Tibial artery (tissue), 4 donors: ENCODE measurements at regions not wholly inside any gene's neighbourhood (a gene's known extent, or its start where the extent isn't known, plus 50 kb on each side); places are given as distances from the start of the nearest gene placed in this dataset.

Experiments
- DNase-seq, 2 donors: peaks; one replicate each; pipeline ENCODE4 v3.0.0-alpha.2; 2019
- H3K27ac ChIP-seq, 2 donors: fragments of 200-600 bp; sonication (generic) in 1 of 2; 1 replicate in 1 of 2; 2 replicates in 1 of 2; pipeline ENCODE4 v1.5.1; 2018 to 2019; ENCODE audit warnings: mild to moderate bottlenecking in 1 of 2
- H3K27me3 ChIP-seq, 2 donors: fragments of 200-600 bp; sonication (generic) in 1 of 2; one replicate each; pipeline versions ENCODE4 v1.5.1 to v1.6.0; 2016 to 2019
- H3K36me3 ChIP-seq, 3 donors: fragments of 200-600 bp; sonication (generic) in 2 of 3; one replicate each; pipeline ENCODE4 v1.5.1; 2016 to 2019; ENCODE audit warnings: mild to moderate bottlenecking in 2 of 3
- H3K4me1 ChIP-seq, 4 donors: fragments of 200-600 bp; sonication (generic) in 2 of 4; 1 replicate in 3 of 4; 2 replicates in 1 of 4; pipeline ENCODE4 v1.5.1; 2016 to 2019
- H3K4me3 ChIP-seq, 2 donors: fragments of 200-600 bp; sonication (generic) in 1 of 2; 1 replicate in 1 of 2; 2 replicates in 1 of 2; pipeline ENCODE4 v1.5.1; 2018 to 2019; ENCODE audit warnings: mild to moderate bottlenecking in 2 of 2
- H3K9me3 ChIP-seq, 3 donors: fragments of 200-600 bp; sonication (generic) in 1 of 3; one replicate each; pipeline ENCODE4 v1.5.1; 2016 to 2019
- intact Hi-C: fragments of 100-400 bp; cut with DNase I; formaldehyde crosslinking; loops from one replicate; pipeline ENCODE4 v1.15.0; 2023; ENCODE audit warnings: low total_unique reads
- TF ChIP-seq, protein P1 (sequence below), 2 experiments: fragments of 200-600 bp in 1 of 2; fragments of 450-650 bp in 1 of 2; IDR thresholded peaks; one replicate each; pipeline ENCODE4 v1.5.1; 2017 to 2019; ENCODE audit warnings: antibody characterized with exemption in 2 of 2, mild to moderate bottlenecking in 1 of 2, moderate library complexity in 1 of 2

DNA sequence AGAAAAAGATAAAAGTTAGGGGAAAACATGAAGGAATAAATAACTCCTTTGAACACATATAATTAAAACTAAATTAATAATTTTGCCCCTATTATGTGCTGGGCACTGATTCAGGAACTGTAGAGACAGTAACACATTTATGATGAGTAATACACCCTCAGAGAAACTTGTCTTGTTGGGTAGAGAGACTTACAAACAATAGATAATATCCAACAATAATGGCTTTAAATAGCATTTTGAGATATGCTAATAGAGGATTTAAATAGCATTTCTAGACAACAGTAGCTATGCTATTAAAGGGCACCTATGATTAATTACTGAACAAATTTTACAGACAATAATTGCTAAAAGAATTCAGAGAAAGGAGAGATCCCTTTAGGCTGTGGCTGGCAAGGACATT, 455.5 kb downstream of the NUF2 start:
- H3K27me3 ChIP-seq: no peaks in the 10 kb centered on the region
- H3K4me1 ChIP-seq: no peaks in the 10 kb centered on the region
- no peak overlapping the region for H3K4me3 ChIP-seq
- TF ChIP-seq, protein P1, sequence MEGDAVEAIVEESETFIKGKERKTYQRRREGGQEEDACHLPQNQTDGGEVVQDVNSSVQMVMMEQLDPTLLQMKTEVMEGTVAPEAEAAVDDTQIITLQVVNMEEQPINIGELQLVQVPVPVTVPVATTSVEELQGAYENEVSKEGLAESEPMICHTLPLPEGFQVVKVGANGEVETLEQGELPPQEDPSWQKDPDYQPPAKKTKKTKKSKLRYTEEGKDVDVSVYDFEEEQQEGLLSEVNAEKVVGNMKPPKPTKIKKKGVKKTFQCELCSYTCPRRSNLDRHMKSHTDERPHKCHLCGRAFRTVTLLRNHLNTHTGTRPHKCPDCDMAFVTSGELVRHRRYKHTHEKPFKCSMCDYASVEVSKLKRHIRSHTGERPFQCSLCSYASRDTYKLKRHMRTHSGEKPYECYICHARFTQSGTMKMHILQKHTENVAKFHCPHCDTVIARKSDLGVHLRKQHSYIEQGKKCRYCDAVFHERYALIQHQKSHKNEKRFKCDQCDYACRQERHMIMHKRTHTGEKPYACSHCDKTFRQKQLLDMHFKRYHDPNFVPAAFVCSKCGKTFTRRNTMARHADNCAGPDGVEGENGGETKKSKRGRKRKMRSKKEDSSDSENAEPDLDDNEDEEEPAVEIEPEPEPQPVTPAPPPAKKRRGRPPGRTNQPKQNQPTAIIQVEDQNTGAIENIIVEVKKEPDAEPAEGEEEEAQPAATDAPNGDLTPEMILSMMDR (IDR thresholded peaks at IDR 0.05): no peak
- H3K9me3 ChIP-seq: peaks cover 0 to 7% (median 0%) of the 10 kb centered on the region in 3 donors
- DNase-seq: no peak
- no peaks in the 10 kb centered on the region for H3K36me3 ChIP-seq
- intact Hi-C loops: no loop called here
- H3K27ac ChIP-seq: no peak overlapping the region

DNA sequence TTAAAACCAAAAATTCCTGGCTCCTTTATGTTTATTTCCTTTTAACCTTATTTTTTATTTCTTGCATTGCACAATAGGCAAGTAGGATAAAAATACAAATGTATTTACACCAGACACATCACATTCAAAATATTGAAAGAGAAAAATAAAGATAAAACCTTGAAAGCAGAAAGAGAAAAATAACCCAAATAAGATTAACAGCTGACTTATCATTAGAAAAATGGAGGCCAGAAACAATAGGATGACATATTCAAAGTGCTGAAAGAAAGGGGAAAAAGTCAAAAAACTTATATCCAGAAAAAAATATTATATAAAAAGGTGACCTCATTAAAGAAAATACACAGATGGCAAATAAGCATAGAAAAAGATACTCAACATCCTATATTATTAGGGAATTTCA, 459.4 kb downstream of the NUF2 start:
- Histone ChIP-seq H3K36me3 (no peaks in the 10 kb centered on the region), H3K4me3 (no peak overlapping the region), H3K4me1 (no peaks in the 10 kb centered on the region), H3K27me3 (no peaks in the 10 kb centered on the region), H3K27ac (no peak overlapping the region), H3K9me3 (peaks cover 0 to 7% (median 0%) of the 10 kb centered on the region in 3 donors)
- intact Hi-C loops: no loop called here
- DNase-seq: no peak
- TF ChIP-seq, protein P1 (IDR thresholded peaks at IDR 0.05): no peak

DNA sequence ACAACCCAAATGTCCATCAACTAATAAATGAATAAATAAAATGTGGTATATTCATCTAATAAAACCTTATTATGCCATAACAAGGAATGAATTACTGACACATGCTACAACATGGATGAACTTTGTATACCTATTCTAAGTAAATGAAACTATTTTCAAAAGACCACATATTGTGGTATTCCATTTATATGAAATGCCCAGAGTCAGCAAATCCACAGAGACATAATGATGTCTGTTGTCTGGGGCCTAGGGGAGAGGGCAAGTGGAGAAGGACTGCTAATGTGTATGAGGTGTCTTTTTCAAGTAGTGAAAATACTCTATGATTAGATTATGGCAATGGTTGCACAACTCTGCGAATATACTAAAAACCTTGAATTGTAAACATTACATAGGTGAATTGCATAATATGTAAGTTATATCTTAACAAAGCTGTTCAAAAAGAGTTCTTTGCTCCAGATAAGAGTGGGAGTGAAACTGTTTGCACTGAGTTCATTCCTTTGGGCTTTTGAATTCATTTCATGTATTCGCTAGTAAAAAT, 464.2 kb downstream of the NUF2 start:
- H3K4me1 ChIP-seq: no peaks in the 10 kb centered on the region
- no peak for DNase-seq
- no peaks in the 10 kb centered on the region for H3K36me3 ChIP-seq
- H3K9me3 ChIP-seq: peaks cover 0 to 6% (median 0%) of the 10 kb centered on the region in 3 donors
- intact Hi-C loops: no loop called here
- no peaks in the 10 kb centered on the region for H3K27me3 ChIP-seq
- TF ChIP-seq, protein P1 (IDR thresholded peaks at IDR 0.05): no peak
- no peak overlapping the region for H3K27ac ChIP-seq
- H3K4me3 ChIP-seq: no peak overlapping the region

DNA sequence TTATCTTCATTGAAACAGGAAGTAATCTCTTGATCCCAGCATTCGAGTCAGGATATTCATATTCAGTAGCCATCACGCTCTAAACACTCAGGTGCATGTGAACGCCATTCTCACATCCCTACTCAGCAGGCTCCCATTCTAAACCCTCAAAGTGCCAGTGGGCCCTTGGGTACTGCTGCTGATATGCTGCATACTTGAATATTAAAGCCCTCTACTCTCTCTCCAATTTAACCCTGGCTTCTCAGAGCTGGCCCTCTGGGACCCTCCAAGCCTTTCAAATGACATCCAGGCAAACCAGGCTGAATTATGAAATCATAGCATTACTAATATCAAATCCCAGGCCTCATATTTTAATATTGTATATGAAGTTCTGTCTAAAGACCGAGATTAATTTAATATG, 468.2 kb downstream of the NUF2 start:
- peaks cover 0 to 5% (median 0%) of the 10 kb centered on the region in 3 donors for H3K9me3 ChIP-seq
- H3K4me1 ChIP-seq: no peaks in the 10 kb centered on the region
- no peak for DNase-seq
- no peaks in the 10 kb centered on the region for H3K27me3 ChIP-seq
- H3K4me3 ChIP-seq: no peak overlapping the region
- TF ChIP-seq, protein P1 (IDR thresholded peaks at IDR 0.05): no peak
- H3K27ac ChIP-seq: no peak overlapping the region
- no peaks in the 10 kb centered on the region for H3K36me3 ChIP-seq
- intact Hi-C loops: no loop called here

DNA sequence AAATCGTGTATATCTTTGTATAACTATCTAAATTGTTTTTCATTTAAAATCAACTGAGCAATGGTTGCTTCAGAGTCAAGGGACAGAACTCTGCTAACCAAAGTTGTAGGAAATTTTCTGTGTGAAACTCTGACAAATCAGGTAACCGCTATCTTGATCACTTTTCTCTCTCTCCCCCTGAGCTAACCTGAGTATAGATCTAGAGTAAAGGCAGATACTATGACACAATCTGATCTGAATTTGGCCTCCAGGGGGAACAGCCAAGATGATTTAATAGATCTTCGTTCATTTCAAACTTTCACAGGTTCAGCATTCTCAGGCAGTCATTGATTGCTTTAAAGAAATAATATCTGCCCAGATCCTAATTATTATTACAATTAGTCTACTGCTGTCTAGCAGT, 472.8 kb downstream of the NUF2 start:
- Histone ChIP-seq H3K27me3 (no peaks in the 10 kb centered on the region), H3K36me3 (no peaks in the 10 kb centered on the region), H3K4me3 (no peak overlapping the region), H3K4me1 (no peaks in the 10 kb centered on the region), H3K9me3 (peaks cover 0 to 5% (median 0%) of the 10 kb centered on the region in 3 donors), H3K27ac (no peak overlapping the region)
- DNase-seq: no peak
- TF ChIP-seq, protein P1 (IDR thresholded peaks at IDR 0.05): no peak
- intact Hi-C loops: no loop called here

DNA sequence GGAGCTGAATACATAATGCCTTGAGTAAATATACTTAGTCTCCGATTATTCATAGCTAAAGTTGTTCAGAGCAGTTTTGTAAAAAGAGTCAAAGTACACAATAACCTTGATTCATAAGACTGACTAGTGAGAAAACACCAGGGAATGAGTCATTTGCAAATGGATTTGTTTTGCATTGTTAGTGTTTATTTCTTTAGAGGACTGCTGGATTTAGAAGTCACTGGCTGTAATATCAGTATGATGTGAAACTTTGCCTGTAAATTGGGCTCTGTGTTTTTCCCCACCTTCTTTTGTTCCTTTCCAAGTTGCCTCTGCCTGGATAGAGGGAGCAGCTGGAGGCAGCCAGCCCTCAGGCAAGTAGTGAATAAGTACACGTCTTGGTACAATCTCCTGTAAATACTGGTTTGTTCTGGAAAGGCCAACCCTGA, 474.7 kb downstream of the NUF2 start:
- Histone ChIP-seq H3K9me3 (peaks cover 0 to 5% (median 0%) of the 10 kb centered on the region in 3 donors), H3K4me1 (no peaks in the 10 kb centered on the region), H3K36me3 (no peaks in the 10 kb centered on the region), H3K4me3 (no peak overlapping the region), H3K27me3 (no peaks in the 10 kb centered on the region), H3K27ac (no peak overlapping the region)
- DNase-seq: no peak
- intact Hi-C loops: no loop called here
- TF ChIP-seq, protein P1 (IDR thresholded peaks at IDR 0.05): no peak
